Muscle of back (tissue), 3 donors: ENCODE measurements at regions not wholly inside any gene's neighbourhood (a gene's known extent, or its start where the extent isn't known, plus 50 kb on each side); places are given as distances from the start of the nearest gene placed in this dataset.

Source experiments
- DNase-seq, 3 donors: peaks; one replicate each; pipeline versions ENCODE4 v3.0.0 to v3.0.0-alpha.2; 2013

DNA sequence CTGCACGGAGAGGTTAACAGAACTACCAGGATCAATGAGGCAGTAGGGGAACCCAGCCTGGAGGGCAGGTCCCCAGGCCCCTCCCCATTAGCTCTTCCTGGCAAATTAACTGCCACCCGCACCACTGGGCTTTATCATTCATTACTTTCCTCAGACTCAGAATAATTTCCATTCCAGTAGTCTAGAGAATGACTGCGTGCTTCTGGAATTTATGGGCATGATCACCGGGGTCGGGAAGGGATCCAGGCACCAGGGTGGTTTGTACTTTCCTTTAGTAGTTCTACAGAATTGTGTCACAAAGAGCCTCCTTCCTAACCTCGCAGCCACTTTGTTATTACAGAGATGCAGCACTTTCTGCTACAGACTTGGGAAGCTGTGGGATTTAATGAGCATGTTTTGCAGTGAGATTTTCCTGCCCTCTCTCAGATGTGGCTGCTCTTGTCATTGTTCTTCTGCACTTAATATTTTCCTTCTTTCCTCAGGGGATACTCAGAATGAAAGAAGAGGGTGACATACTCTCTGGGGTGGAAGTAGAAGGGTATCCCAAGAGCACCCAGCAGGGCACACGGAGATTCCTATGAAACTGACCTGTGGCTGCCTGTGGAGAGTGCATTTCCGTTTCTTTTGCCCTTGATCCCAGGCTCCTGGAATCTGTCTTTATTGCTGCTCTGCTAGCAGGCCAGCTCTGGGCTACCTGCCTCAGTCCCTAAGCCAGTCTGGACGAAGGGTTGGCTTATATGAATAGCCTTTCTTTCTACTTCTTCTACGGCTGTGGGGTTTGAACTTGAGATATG is 285.0 kb upstream of the SLC10A2 start:
- DNase-seq, result peak; percentile 17 to 52 (median 39)

DNA sequence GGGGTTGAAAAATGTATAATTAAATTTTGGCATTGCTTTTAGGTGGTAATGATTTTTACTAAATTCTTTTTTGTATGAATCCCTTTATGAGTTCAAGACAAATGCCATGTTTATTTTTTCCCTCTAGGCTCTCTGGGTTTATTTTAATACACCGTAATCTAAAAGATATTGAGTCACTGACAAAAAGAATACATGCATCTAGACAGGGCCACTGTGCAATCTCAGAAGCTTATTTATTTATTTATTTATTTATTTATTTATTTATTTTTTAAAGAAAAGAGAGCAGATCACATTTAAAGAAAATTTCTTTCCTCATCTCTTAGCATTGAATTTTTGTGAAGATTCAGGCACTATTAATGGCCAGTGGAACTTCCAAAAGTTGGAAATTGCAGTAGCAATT is 283.9 kb upstream of the SLC10A2 start:
- no peak for DNase-seq

DNA sequence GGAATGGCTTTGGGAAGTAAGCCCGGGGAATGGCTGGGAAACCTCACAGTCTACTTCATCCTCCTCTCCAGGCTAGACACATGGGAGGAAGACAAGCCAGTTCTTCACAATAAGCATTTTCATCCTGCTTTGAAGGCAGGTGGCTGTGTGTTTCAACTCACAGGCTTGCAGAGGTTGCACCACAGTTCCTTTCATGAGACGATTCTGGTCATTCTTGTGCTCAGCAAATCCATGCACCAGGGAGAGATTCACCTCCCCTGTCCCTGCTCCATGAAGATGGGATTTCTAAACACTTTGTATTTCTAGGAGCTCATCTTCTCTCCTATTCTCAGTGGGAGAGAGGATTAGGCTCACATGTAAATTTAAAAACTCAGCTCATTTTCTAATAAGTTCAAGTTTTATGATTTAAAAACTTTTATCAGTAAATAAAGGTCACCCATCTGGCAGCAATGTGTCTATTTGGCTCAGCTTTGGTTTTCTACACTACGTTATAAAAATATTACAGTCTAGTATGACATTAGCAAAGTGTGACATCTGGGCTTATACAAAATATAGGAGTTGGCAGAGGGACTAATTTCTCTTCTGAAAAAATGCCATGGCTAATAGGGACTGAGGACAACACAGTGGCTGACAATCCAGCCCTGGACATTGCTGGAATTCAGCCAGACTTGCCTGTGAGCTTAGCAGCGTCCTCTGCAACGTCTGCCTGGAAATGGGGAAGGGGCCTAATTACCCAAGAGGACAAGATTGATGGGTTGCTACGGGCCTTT is 283.2 kb upstream of the SLC10A2 start:
- DNase-seq, result peak; percentile 12 to 53 (median 29)

DNA sequence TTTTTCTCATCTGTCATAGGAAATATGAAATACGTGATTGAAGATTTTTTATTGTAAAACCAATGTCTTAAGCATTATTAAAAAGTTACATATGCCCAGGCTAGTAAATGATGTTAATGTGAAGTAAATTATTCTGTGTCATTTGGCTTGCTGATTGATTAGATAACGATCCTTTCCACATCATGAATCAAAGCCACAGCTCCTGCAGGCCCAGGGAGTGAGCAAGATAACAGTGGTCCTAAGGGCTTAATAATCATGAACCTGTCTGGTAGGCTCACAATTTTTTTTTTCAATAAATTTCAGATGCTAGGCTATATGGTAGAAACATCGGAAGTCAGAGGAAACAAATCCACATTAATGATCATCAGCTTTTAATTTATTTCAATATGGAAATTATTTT is 269.0 kb upstream of the SLC10A2 start:
- DNase-seq, result no peak

DNA sequence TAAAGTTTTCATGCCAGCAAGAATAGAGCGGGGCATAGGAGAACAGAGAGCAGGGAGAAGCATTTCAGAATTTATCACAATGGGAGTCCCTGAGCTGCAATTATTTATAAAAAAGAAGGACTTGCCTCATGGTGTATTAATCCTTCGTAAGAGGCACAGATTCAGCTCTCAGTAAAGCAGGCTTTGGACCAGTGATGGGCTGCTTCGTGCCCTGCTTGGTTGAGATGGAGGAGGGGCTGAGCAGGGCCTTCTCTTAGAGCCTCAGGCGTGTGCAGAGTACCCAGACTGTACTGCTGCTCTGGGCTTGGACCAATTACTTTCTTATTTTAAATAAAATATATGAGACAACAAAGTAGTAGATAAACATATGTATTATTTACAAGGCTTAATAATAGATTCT is 265.7 kb upstream of the SLC10A2 start:
- DNase-seq, result no peak

DNA sequence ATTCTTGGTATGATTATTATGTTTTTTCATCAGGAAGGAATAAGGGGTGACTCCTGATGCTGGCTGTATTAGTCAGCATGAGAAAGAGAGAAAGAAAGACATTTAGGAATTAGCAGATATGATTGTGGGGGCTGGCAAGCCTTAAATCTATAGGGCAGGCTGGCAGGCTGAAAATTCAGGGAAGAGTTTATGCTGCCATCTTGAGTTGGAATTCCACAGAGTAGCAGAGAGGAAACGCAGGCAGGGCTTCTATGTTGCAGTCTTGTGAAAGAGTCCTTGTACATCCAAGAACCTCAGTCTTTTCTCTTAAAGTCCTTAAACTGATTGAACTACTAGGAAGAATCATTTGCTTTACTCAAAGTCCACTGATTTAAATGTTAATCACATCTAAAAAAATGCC is 262.7 kb upstream of the SLC10A2 start:
- DNase-seq, result no peak

DNA sequence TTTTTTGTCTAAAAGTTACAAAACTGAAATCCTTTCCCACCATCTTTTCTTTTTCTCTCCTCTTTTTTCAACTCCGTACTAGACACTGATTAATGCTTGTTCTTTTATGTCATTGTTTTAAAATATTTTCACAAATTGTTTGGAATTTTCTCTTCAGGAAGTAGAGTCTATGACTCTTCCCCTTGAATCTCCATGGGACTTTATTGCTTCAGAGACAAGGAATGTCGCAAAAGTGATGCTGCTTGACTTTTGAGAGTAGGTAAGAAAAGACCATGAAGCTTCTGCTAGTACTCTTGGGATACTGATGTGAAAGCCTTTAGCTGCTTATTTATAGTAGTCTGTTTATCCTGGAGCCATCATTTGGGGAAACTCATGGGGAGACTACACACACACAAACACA is 260.1 kb upstream of the SLC10A2 start:
- no peak for DNase-seq

DNA sequence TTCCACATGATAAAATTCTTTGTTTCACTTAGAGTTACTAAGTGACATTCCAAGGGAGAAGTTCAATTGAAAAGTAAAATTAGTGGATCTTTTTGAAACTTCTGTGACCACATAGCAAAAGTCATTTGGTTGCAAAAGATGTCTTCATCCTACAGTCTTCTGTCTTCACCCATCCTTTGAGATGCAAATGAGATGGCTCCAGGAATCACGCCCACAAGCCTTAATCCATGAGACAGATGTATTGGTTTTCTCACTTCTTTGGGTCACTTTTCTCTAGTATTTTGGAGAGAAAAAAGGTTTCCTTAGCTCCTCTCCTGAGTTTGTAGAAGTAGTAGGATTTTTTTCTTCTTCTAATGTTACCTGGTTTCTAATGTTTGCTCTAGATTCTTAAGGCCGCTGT is 259.5 kb upstream of the SLC10A2 start:
- DNase-seq, result no peak

DNA sequence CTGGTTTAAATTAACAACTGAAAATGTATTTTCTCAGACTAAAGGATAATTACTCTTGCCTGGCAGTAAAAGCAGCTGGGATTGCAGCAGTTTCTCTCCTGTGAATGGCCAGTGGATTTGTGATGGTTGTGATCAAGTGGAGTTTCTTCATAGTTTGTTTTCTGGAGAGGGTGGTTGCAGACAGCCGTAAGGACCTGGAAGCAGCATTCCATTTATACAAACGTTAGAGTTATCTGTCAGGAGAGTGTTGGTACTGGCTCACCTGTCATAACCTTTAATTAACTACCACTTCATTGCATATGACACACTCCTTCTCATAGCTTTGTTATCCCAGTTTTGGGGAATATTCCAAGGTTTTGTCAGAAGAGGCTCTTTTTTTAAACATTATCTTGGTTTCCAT is 258.4 kb upstream of the SLC10A2 start:
- DNase-seq, result no peak

DNA sequence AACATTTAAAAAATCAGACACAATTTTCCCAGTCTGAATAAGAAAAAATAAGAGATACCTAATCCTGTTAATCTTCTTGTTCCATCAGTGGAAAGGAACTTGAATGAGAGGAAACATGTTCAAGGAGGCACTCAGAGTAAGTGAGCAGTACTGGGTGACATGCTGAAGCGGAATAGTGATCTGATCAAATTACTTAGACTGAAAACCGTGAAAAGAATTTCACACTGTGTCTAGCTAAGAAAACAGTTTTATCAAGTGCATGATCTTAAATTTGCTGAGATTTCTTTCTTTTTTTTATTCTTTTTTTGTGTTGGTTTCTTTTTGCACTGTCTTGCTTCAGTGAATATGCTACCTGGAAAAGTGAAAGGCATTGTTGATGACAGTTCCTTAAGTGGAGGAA is 249.5 kb upstream of the SLC10A2 start:
- DNase-seq, result no peak

DNA sequence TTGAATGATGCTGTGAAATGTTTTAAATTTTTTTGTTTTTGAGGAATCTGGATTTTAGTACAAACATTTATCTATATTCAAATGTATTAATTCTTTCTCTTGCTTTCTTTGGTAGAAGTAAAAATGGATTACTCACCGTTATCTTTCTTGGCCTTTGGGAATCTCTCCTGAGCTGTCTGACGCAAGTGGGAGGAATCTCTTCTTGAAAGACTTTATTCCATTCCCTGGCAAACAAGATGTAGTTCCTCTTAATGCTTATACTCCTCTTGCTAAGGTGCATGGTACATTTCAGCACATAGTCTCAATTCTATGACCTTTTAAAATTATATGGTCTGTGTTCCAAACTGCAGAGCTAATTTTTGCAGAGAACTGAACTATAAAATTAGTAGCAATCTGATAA is 246.2 kb upstream of the SLC10A2 start:
- DNase-seq, result no peak

DNA sequence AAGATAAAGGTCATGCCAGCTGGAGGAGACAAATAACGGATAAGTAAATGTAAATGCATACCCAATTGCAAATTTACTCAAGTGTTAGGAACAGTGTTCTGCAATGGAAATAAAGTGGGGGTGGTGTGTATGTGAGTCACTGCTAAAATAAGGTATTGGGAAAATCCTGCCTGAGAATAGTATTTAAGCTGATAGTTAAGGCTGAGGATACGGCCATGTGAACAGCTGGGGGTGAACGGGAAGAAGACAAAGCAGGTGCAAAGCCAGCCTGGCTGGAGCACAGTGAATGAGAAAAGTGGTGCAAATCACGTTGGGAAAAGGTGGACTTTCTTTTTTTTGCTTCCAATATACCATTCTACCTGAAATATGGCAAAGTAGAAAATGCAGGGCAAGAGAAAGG is 242.4 kb upstream of the SLC10A2 start:
- DNase-seq, result no peak

DNA sequence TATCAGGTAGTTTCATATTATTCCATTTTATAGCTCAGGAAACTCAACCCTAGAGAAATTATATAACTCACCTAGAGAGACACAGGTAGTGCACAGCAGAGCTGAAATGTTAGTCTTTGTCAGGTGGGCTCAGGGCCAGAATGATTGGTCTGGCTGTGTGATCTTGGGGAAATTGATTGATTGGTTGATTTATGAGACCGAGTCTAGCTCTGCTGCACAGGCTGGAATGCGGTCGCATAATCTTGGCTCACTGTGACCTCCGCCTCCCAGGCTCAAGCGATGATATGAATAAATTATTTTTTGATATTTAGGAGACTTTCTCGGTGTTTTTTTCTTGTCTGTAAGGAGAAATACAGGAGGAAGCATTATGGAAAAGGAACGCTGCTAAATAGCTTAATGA is 239.9 kb upstream of the SLC10A2 start:
- no peak for DNase-seq

DNA sequence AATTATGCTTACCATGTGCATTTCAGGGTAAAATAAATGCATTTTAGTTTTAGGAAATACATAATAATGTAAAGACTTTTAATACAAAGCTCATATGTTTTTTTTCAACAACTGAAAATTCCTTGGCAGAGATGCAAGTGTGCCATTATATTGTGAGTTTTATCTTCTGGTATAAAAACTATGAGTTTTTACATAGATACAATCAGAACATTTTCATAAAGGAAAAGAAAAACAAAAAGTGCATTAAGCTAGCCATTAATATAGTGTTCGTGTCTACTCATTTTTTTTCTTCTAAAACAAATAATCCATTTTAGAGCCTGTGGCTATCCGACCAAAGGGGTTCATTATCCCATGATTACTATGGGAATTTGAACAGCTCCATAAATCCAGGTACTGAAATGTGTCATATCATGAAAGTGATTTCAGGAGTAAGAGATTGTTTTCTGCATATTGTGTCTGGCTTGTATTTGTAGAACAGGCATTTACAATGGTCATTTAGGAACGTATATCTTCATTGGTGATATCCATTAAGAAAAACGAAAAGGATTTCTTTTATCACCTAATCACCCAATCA is 236.9 kb upstream of the SLC10A2 start:
- DNase-seq, result no peak

DNA sequence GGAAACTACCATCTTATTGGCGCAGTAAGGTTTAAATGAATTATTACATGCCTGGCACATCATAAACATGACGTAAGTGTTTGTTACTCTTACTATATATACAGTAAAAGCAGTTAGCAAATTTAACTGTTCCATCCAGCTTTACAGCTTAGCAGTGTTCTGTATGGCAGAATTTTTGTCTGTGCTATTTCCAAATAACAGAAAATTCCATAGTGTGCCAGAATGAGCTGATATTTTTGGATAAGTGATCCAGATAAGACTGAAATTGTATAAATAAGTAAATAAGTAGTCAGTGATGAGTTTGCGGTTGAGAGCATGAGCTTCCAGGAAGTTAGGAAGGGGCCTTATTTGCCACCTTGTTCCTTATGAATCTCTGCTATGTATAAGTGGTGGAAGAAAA is 236.5 kb upstream of the SLC10A2 start:
- DNase-seq, result no peak

DNA sequence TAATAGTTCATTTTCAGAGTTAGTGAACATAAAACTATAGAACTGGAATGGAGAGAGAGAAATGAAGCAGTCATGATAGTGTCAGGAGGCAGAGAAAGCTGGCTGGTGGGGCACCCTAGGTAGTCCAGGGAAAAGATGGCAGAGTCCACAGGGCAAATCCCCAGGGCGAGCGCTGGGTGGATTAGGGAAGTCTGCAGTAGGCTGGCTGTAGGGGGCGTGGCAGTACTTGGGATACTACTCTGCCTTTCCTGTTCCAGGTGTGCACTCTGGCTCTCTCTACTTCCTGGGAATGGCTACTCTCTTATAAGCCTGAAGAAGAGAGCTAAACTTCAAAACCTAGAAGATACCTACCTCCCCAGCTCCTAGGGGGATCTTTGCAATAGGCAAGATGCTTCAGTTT is 232.9 kb upstream of the SLC10A2 start:
- no peak for DNase-seq

DNA sequence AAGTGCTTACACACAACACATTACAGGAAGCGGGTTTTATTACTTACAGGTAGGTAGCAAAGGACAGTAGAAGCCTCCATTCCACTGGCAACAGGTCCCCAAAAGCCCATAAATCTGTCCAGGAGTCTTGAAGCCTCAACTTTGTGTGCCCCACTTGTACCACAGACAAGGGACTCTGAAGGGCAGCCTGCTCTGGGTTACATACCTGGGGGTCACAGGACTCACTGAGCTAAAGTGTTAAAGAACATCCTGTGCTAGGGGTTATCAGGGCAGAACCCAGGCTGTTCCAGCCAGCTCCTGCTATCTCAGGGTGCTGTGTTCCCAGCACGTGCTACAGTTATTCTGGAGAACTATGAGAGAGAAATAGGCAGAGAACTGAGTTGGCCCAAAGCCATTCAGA is 230.9 kb upstream of the SLC10A2 start:
- no peak for DNase-seq

DNA sequence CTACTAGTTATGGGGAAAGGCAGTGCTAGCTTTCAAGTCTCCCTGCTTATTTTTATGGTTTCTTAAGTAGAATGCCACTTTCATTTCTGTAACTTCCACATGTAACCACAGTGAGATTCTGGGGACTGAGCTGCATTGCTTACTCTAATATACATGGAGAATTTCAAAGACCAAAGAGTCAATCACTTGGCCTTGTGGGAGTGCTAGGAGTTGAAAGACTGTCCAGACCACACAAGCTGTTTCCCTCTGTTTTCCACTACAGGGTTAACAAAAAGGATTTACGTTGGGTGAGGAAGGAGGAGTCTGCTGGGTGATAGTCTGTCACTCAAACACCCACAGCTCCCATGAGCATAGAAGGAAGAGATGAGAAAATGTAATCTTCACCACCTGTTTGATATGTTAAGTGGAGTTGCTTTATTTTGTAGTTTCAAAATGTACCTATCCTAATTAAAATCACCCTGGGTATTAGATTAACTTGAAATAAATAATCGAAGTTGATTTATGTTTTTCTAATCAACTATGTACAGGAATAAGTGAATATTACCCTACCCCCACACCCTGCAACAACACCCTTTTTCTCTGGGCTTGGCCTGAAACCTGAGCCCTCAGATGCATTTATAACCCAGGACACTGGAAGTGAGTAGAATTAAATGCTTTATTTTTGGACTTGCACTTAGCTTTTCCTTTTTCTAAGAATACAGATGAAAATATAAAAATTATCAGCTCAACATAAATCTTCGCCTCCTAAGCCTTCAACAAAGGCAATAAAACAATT is 225.8 kb upstream of the SLC10A2 start:
- no peak for DNase-seq

DNA sequence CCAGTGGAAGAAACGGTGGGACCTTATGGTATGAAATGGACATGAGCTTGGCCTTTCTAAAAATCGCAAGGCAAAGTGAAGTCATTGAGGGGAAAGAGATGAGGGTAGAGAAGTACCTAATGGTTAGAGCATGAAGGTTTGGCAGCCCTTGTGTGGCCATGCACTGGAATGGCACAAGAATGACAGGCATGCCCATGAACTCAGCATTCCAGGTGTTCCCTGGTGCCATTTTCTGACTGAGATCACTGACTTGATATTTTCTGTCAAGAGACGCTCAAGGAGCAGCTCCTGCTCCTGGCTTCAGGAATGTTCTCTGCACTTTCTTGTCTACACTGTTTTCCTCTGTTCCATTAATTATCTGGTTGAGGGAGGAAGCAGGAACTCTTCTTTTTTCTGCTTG is 225.0 kb upstream of the SLC10A2 start:
- DNase-seq, result no peak

DNA sequence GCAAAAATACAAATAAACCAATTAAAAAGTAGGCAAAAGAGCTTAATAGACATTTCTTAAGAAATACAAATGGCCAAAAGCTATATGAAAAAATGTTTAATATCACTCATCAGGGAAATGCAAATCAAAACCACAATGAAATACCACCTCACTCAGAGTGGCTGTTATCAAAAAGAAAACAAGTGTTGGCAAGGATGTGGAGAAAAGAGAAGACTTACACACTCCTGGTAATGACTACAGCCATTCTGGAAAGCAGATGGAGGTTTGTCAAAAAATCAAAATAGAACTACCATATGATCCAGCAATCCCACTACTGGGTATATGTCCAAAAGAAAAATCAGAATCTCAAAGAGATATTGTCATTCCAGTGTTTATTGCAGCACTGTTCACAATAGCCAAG is 223.5 kb upstream of the SLC10A2 start:
- DNase-seq, result no peak

DNA sequence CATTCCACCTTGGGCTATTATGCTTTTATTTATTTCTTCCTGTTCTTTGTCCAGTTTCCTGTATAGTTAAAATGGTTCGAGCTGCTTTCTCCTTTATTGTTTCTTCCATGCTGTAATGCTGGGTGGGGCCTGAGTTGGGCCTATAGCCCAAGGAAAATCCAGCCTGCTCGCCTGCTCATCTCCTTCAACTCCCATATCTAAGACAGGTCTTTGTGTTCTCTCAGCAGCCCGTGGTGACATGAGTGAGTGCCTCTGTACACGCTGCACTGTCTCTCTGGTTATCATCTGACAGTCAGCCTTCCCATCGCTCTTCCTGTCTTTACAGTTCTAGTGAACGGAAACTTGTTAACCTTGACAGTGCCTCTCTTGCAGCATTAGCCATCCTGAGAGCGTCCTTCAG is 221.9 kb upstream of the SLC10A2 start:
- DNase-seq, result peak in 1 of 3 donors; percentile 36

DNA sequence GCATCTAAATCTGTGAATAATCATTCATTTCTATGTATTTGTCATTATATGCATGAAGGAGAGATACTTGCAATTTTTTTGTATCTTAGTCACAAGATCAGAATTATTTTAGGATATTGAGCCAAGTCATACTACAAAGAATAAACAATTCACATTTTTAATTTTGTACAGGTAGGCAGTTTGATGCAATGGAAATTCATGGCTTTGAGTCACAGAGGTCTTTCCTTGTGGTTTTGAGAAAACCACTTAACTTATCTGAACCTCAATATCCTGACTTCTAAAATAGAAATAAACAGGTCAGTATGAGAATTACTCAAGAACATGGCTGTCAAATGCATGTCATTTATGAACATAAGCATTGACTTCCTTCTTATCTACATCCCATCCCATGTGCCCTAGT is 221.4 kb upstream of the SLC10A2 start:
- peak in 1 of 3 donors; percentile 29 for DNase-seq
